ENCODE measurements at regions not wholly inside any gene's neighbourhood (a gene's known extent, or its start where the extent isn't known, plus 50 kb on each side); places are given as distances from the start of the nearest gene placed in this dataset.

GRCh38 chr5:115389799-115390382, 93.4 kb upstream of the CCDC112 start:
- no peak for TF ChIP-seq EZH2phosphoT487 (IDR thresholded peaks at IDR 0.05; ENCODE audit: low read depth, severe bottlenecking, unreplicated experiment)
- no peak for TF ChIP-seq CTCF (IDR thresholded peaks at IDR 0.05; ENCODE audit: poor library complexity)
- TF ChIP-seq EZH2 (IDR thresholded peaks at IDR 0.05; ENCODE audit: borderline replicate concordance) = no peak

All from hepatocyte (in vitro differentiated cells).